GM23338 (cell line): ENCODE measurements at regions not wholly inside any gene's neighbourhood (a gene's known extent, or its start where the extent isn't known, plus 50 kb on each side); places are given as distances from the start of the nearest gene placed in this dataset.

Experiments
- ATAC-seq: fragments of 200-7000 bp; cut with Tn5 transposase; 3 replicates; pipeline ENCODE4 v1.9.1; 2020
- DNase-seq: peaks from one replicate; pipeline ENCODE4 v3.0.0-alpha.2; 2015; ENCODE audit warnings: low spot score
- H2AFZ ChIP-seq: fragments of 200-600 bp; sonication (generic); 2 replicates; pipeline ENCODE4 v1.8.0; 2016; ENCODE audit warnings: antibody characterized with exemption, mild to moderate bottlenecking, moderate library complexity
- H3F3A ChIP-seq: fragments of 200-600 bp; sonication (generic); replicated peaks from 2 replicates; pipeline ENCODE4 v1.8.0; 2017; ENCODE audit warnings: antibody characterized with exemption, mixed run types, low read depth
- H3K27ac ChIP-seq: fragments of 200-600 bp; sonication (generic); 2 replicates; pipeline ENCODE4 v1.6.1; 2016; ENCODE audit warnings: low read depth
- H3K27me3 ChIP-seq: fragments of 200-600 bp; sonication (generic); 2 replicates; pipeline ENCODE4 v1.8.0; 2016; ENCODE audit warnings: mild to moderate bottlenecking, mixed run types, moderate library complexity; ENCODE audit not compliant: insufficient read depth
- H3K36me3 ChIP-seq: fragments of 200-600 bp; sonication (generic); 2 replicates; pipeline ENCODE4 v1.8.0; 2016; ENCODE audit warnings: mild to moderate bottlenecking; ENCODE audit not compliant: insufficient read depth
- H3K4me1 ChIP-seq: fragments of 200-600 bp; sonication (generic); 2 replicates; pipeline ENCODE4 v1.8.0; 2016; ENCODE audit warnings: mild to moderate bottlenecking, moderate library complexity; ENCODE audit not compliant: insufficient read depth
- H3K4me2 ChIP-seq: fragments of 200-600 bp; sonication (generic); 2 replicates; pipeline ENCODE4 v1.7.1; 2017; ENCODE audit warnings: mixed run types
- H3K4me3 ChIP-seq: fragments of 200-600 bp; sonication (generic); 2 replicates; pipeline ENCODE4 v1.6.1; 2016; ENCODE audit warnings: mixed run types
- H3K79me2 ChIP-seq: fragments of 200-600 bp; sonication (generic); replicated peaks from 2 replicates; pipeline ENCODE4 v1.8.0; 2017; ENCODE audit warnings: mild to moderate bottlenecking; ENCODE audit not compliant: insufficient read depth
- H3K9me2 ChIP-seq: fragments of 200-600 bp; sonication (generic); 2 replicates; pipeline ENCODE4 v1.8.0; 2017; ENCODE audit not compliant: insufficient read depth
- H4K20me1 ChIP-seq: fragments of 200-600 bp; sonication (generic); replicated peaks from 2 replicates; pipeline ENCODE4 v1.8.0; 2017; ENCODE audit warnings: mild to moderate bottlenecking; ENCODE audit not compliant: insufficient read depth
- H3K27ac Mint-ChIP-seq: 2 replicates; pipeline ENCODE4 v1.8.0; 2020; ENCODE audit warnings: inconsistent platforms, mild to moderate bottlenecking, moderate library complexity, mixed read lengths
- H3K27me3 Mint-ChIP-seq: 3 replicates; pipeline ENCODE4 v1.8.0; 2022; ENCODE audit warnings: low read depth, mild to moderate bottlenecking, moderate library complexity, mixed read lengths, inconsistent platforms; ENCODE audit not compliant: insufficient read depth, poor library complexity
- H3K36me3 Mint-ChIP-seq: 3 replicates; pipeline ENCODE4 v1.8.0; 2021; ENCODE audit warnings: low read depth, mild to moderate bottlenecking, inconsistent platforms, moderate library complexity, mixed read lengths
- H3K4me1 Mint-ChIP-seq: 3 replicates; pipeline ENCODE4 v1.8.0; 2020; ENCODE audit warnings: mild to moderate bottlenecking, inconsistent platforms, mixed read lengths
- H3K4me3 Mint-ChIP-seq: 3 replicates; pipeline ENCODE4 v1.8.0; 2021; ENCODE audit warnings: moderate library complexity, mild to moderate bottlenecking, inconsistent platforms, mixed read lengths
- H3K9me3 Mint-ChIP-seq: 3 replicates; pipeline ENCODE4 v1.8.0; 2020; ENCODE audit warnings: moderate library complexity, mild to moderate bottlenecking, inconsistent platforms, mixed read lengths
- CREB1 ChIP-seq: fragments of 250-450 bp; sonication (Bioruptor Pico); IDR thresholded peaks from 2 replicates; pipeline ENCODE4 v1.5.0; 2020; ENCODE audit warnings: low read depth, mild to moderate bottlenecking, moderate library complexity
- CTCF ChIP-seq, 2 experiments: fragments of 200-600 bp in 1 of 2; sonication (generic) in 1 of 2; conservative IDR thresholded peaks; 2 replicates each; pipeline versions ENCODE4 v1.5.1 to v1.6.1; 2016 to 2017; ENCODE audit warnings: antibody characterized with exemption in 2 of 2, low read depth in 2 of 2, mild to moderate bottlenecking in 2 of 2, moderate library complexity in 1 of 2
- EZH2phosphoT487 ChIP-seq: fragments of 200-600 bp; sonication (generic); IDR thresholded peaks from one replicate; pipeline ENCODE4 v1.8.1; 2018; ENCODE audit warnings: antibody characterized with exemption; ENCODE audit not compliant: unreplicated experiment
- NANOG ChIP-seq: IDR thresholded peaks from 2 replicates; pipeline ENCODE4 v1.6.1; 2016; ENCODE audit warnings: antibody characterized with exemption, borderline replicate concordance
- POLR2AphosphoS5 ChIP-seq: IDR thresholded peaks from 2 replicates; pipeline ENCODE4 v1.6.1; 2016; ENCODE audit warnings: antibody characterized with exemption, low read depth
- STAT1 ChIP-seq: IDR thresholded peaks from one replicate; pipeline ENCODE4 v1.6.1; 2016; ENCODE audit warnings: antibody characterized with exemption; ENCODE audit not compliant: unreplicated experiment
- ZNF114 ChIP-seq: fragments of 250-450 bp; sonication (Bioruptor Pico); IDR thresholded peaks from 2 replicates; pipeline ENCODE4 v1.5.0; 2020; ENCODE audit warnings: mild to moderate bottlenecking, moderate library complexity
- ZNF331 ChIP-seq: fragments of 250-450 bp; sonication (Bioruptor Pico); IDR thresholded peaks from 2 replicates; pipeline ENCODE4 v1.5.0; 2020; ENCODE audit warnings: low read depth, mild to moderate bottlenecking, moderate library complexity
- ZNF462 ChIP-seq: fragments of 250-450 bp; sonication (Bioruptor Pico); IDR thresholded peaks from 2 replicates; pipeline ENCODE4 v1.5.0; 2020; ENCODE audit warnings: mild to moderate bottlenecking, moderate library complexity

- ATAC-seq (no peak), DNase-seq (no peak)
- Mint-ChIP-seq H3K27ac (no peak overlapping the region), H3K4me3 (no peak overlapping the region), H3K9me3 (peaks cover 24% of the 10 kb centered on the region), H3K36me3 (peaks cover 18% of the 10 kb centered on the region; the same call in 2 of the 3 replicates), H3K4me1 (peaks cover 2% of the 10 kb centered on the region; the same call in 2 of the 3 replicates), H3K27me3 (peaks cover 13% of the 10 kb centered on the region)
- Histone ChIP-seq H3K9me2 (peaks cover 9% of the 10 kb centered on the region; the same call in 1 of the 2 replicates), H3K4me1 (no peaks in the 10 kb centered on the region), H3K4me3 (no peak overlapping the region), H3K27ac (no peak overlapping the region), H3K4me2 (no peak overlapping the region), H3F3A (no peaks in the 10 kb centered on the region), H3K36me3 (no peaks in the 10 kb centered on the region; the same call in 1 of the 2 replicates), H3K27me3 (no peaks in the 10 kb centered on the region), H3K79me2 (no peaks in the 10 kb centered on the region), H4K20me1 (no peaks in the 10 kb centered on the region), H2AFZ (peak overlapping the region; percentile 38; the same call in 1 of the 2 replicates)
- TF ChIP-seq CREB1, result no peak
- TF ChIP-seq CTCF (conservative IDR thresholded peaks at IDR 0.05; ENCODE audit: low read depth in 2 of 2), result no peak
- TF ChIP-seq ZNF331 (CRISPR knock-in tag), result no peak
These were observed 60.7 kb upstream of the ITGA6 start for GRCh38 chr2:172366596-172367150.

GRCh38 chr2:172370821-172371455, 56.4 kb upstream of the ITGA6 start:
- DNase-seq, result no peak
- Histone ChIP-seq H3K36me3 (no peaks in the 10 kb centered on the region; the same call in 1 of the 2 replicates), H3K4me3 (no peak overlapping the region), H3F3A (no peaks in the 10 kb centered on the region), H2AFZ (peak overlapping the region; percentile 76), H3K27ac (no peak overlapping the region), H3K4me2 (no peak overlapping the region), H3K4me1 (no peaks in the 10 kb centered on the region), H3K9me2 (no peaks in the 10 kb centered on the region; the same call in none of the 2 replicates), H3K79me2 (no peaks in the 10 kb centered on the region), H3K27me3 (no peaks in the 10 kb centered on the region), H4K20me1 (no peaks in the 10 kb centered on the region)
- H3K4me3 Mint-ChIP-seq, result no peak overlapping the region
- H3K27ac Mint-ChIP-seq, result no peak overlapping the region; the same call in 1 of the 2 replicates
- H3K36me3 Mint-ChIP-seq, result peaks cover 18% of the 10 kb centered on the region; the same call in 2 of the 3 replicates
- ATAC-seq, result no peak
- H3K9me3 Mint-ChIP-seq, result peaks cover 22% of the 10 kb centered on the region
- H3K4me1 Mint-ChIP-seq, result peaks cover 2% of the 10 kb centered on the region; the same call in 1 of the 3 replicates
- peaks cover 7% of the 10 kb centered on the region for H3K27me3 Mint-ChIP-seq
- no peak for TF ChIP-seq ZNF331 (CRISPR knock-in tag)
- TF ChIP-seq CTCF (conservative IDR thresholded peaks at IDR 0.05; ENCODE audit: low read depth in 2 of 2), result no peak
- no peak for TF ChIP-seq ZNF462
- TF ChIP-seq STAT1, result no peak
- TF ChIP-seq EZH2phosphoT487, result no peak
- no peak for TF ChIP-seq ZNF114 (CRISPR knock-in tag)
- no peak for TF ChIP-seq POLR2AphosphoS5
- no peak for TF ChIP-seq CREB1
- no peak for TF ChIP-seq NANOG
